ENCODE measurements at regions not wholly inside any gene's neighbourhood (a gene's known extent, or its start where the extent isn't known, plus 50 kb on each side); places are given as distances from the start of the nearest gene placed in this dataset.

DNA sequence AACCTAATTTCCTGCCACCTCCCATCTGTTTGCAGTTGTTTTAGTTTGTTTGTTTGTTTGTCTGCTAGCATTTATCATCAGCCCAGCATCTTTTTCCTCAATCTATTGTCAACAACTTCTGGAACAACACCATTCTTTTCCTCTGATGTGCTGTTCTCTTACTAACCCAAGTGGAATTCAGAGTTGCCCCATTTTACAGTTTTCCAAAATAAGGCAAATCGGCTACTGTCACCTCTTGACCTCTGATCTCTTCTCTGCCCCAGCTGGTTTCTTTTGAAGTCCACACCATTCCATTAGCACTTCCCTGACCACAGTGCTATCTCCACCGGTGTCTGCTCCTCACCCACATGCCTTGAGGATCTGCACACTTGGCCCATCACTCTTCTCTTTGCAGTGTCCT is 102.4 kb downstream of the EFNB2 start:
- no peak for DNase-seq

GRCh38 chr13:106432636-106433035 is 102.8 kb downstream of the EFNB2 start:
- DNase-seq = no peak

DNA sequence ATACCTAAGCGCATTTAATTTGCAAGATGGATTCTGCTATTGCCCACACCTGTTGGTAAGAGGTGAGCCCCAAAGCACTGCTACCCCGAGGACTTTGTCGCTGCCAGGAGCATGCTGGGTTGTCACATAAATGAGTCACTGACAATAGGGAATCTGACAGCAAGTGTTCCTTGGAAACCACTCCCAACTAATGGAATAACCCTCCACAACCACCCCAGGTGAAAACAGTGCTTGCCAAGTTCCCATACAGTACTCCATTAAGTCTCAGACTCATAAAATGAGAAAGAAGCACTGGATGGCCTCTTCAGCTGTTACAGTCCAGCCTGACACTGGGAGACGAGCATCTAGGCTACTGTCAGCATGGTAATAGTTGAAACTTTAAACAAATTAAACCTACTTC is 108.6 kb downstream of the EFNB2 start:
- no peak for DNase-seq

- DNase-seq = no peak
Measured at GRCh38 chr13:106425661-106426060, 109.8 kb downstream of the EFNB2 start.

DNA sequence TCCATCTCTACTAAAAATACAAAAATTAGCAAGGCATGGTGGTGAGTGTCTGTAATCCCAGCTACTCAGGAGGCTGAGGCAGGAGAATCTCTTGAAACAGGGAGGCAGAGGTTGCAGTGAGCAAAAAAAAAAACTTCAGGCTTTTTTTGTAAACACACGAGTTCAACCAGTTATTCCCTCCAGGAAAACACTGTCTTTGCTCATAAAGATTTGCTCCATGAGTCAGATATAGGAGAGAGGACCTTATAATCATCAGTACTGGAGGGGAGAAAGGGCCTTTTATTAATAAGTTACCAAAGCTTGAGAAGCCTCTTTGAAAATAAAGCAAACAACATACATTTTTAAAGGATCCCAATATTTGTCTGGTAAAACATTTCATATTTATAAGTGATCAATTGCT is 110.7 kb downstream of the EFNB2 start:
- no peak for DNase-seq

DNA sequence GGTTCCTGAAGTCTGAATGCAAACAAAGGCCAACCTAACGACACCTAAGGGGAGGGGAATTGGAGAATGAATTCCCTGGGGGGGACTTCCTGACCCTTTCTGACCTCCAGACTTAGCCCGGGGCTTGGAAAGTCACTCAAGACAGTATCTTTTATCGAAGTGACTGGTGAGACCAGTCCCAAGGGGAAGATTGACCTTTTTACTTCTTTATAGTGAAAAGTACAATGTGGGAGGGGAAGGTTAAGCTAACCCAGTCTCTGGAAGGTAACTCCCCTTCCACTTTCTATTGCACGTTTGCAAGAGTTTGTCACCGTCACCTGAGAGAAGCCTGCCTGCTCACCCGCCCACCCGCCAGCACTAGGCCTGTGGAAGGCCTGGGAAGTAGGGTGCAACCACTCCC is 111.9 kb downstream of the EFNB2 start:
- no peak for DNase-seq

DNA sequence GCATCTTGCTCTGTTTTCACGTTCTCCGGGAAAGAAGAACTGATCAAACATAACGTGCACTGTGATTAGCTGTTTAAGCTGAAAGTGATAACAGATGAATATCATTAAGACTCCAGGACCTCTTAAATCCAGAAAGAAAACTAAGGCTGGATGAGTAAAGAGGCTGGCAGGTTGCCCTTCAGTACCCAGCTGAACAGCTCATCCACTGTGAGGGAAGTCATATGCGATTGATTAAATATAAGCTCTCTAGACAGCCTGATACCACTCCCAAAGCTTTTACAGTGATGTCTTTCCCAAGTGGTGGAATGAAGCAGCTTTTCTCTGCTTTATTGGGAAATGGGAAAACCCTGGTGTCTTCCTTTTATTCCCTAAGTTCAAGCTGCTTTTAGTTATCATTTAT is 116.9 kb downstream of the EFNB2 start:
- no peak for DNase-seq

GRCh38 chr13:106417467-106418110 is 117.9 kb downstream of the EFNB2 start:
- no peak for DNase-seq

- DNase-seq = no peak
Measured at GRCh38 chr13:106416645-106417044, 118.8 kb downstream of the EFNB2 start.

GRCh38 chr13:106415971-106416370 is 119.5 kb downstream of the EFNB2 start:
- no peak for DNase-seq

- no peak for DNase-seq
Measured at GRCh38 chr13:106415442-106415841, 120.0 kb downstream of the EFNB2 start.

DNA sequence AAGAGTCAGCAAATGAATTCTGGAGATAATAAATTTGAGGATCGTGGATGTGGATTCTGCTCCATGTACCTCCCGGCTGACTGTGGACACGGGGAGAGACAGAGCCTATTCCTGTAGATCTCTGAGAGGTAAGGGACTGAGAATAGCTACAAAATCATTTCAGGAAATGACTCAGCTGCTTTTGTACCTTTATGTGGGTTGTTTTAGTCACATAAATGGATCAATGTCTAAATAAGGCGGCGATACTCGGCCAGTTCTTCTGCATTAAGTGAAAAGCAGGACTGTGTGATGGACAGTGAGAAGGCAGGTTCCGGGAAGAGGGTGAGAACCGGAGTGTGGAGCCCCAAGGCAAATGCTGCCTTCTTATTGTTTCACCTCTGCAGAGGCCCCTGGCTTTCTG is 128.1 kb downstream of the EFNB2 start:
- DNase-seq = no peak

DNA sequence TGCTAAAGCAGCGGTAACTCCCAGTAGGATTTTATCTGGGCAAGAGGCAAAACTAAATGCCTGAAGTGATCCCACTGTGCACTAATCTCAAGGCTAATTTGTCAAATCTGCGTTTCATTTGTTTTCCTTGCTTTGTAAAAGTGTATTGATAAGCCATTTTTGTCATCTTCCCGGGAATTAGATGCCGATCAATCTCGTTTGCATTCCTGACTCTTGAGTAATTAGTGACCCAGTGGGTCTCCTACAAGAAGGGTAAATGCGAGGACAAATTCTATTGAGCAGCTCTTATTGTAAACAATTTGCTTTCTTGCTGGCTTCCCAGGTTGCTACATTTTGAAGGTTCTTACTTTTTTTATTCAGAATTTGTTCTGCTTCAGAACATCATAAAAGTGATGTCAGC is 129.7 kb downstream of the EFNB2 start:
- no peak for DNase-seq

- no peak for DNase-seq
Measured at GRCh38 chr13:106403280-106403679, 132.2 kb downstream of the EFNB2 start.

DNA sequence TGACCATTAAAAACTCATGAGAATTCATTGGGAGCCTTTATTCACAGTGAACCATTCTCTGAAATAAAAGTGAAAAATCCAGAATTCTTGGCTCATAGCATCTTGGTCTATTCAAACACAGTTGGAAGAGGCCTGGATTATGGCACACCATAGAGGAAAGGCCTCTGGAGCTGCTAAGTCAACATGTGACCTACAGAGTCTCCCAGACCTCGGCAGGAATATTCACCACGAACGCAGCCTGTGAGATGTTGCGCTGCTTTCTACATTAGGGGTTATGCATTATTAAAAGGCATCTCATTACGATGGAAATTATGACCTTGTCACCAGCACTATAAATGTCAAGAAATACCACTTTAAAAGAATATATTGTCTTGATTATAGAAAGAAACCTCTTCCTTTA is 132.6 kb downstream of the EFNB2 start:
- DNase-seq = no peak

DNA sequence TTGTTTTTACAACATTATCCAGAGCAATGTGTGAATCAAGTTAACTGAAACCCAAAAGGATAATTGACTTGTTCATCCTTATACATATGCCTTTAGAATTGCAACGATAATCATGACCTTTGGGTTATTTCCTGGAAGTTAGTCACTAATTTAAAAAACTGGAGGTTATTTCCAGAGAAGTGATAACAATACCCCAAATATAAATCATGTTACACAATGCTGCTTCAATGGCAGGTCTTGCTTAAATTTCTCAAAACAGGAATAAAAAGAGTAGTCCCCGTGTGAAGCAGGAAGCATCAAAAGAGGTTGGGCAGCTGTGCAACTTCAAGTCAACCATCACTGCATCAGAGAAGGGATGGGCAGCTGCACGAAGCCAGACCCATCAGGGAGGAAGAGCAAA is 134.4 kb downstream of the EFNB2 start:
- DNase-seq = no peak

- no peak for DNase-seq
Measured at GRCh38 chr13:106400289-106400688, 135.2 kb downstream of the EFNB2 start.

GRCh38 chr13:106398289-106398688 is 137.2 kb downstream of the EFNB2 start:
- DNase-seq = no peak

DNA sequence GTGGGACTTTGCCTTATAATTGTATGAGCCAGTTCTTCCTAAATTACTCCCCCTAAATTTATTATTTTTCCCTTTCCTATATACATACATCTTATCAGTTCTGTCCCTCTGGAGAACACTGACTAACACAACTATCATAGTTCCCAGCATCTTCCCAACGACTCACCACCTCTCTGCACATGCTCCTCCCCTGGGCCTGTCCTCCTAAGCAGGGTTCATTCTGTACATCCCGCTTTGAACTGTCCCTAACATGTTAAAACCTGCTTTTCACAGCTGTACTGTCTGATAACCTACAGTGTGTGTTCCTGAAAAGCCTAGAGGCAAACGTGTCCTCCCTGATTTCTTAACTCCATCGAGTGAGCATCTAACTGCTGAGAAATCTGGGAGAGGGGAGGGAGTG is 141.7 kb downstream of the EFNB2 start:
- DNase-seq = no peak

DNA sequence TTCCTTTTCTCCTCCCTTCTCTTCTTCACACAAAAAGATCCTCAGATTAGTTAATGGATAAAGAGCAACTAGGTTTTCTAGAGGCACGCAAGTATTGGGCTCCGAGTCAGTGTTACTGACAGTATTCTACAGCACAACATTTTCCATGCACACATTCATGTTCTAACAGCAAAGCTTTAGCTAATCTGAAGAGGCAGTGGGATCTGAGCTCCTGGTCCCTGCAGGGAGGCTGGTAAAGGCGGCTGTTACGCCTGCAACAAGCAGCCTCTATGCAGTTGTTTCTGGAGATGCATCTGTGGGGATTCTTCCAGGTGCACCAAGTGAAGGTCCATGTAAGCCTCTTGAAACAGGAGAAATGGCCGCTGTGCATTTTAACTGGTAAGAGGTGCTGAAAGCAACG is 143.8 kb downstream of the EFNB2 start:
- no peak for DNase-seq

GRCh38 chr13:106391271-106391670 is 144.2 kb downstream of the EFNB2 start:
- no peak for DNase-seq

DNA sequence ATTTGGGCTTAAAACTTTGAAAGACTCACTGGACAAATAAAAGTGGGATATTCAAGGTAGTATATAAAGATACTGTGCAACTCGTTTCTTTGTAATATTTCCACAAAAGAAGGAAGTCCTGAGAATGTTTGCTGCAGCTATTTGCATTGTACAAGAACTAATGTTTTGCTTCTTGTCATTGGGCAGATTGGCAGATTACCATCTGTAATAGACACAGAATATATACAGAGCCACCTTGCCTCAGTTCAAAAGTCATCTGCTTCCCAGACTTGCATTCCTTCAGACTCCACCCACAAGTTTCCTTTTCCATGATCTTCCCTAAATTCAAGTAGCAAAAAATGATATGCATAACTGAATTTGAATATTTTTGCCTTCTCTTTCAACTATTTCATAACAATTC is 145.1 kb downstream of the EFNB2 start:
- no peak for DNase-seq

- no peak for DNase-seq
Measured at GRCh38 chr13:106385654-106386053, 149.8 kb downstream of the EFNB2 start.

DNA sequence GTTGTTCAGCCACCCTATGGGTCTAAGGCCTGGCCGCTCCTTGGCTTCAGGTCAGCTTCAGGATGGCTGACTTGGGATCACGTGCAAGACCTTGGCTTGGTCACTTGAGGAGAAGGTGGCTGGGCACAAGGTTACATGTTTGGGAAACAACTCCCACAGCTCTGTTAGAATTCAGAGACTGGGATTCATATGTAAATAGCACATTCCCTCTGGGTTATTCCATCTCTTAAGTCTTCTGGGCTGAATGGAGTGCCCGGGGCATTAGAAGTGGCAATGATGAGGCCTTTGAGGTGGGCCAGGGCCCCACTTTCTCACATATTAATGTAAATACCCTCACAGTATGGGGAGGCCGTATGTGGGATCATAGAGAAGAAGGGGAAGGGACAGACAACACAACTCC is 150.9 kb downstream of the EFNB2 start:
- DNase-seq = no peak

DNA sequence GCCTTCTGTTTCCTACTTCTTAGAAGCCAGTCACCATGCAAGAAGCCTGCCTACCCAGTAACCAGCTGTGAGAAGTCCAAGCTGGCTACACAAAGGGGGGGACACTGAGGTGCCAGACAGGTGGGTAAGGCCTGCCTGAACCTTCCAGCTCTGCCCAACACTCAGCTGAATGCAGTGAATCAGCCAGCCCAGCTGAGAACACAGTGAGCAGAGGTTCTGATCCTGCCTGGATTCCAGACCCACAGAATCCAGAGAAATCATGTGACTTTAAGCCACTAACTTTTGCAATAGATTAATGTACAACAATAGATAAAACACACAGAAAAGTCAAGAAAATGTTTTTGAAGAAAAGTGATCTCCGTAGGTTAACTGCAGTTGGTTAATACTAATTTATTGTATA is 151.7 kb downstream of the EFNB2 start:
- no peak for DNase-seq

GRCh38 chr13:106382534-106382933 is 152.9 kb downstream of the EFNB2 start:
- no peak for DNase-seq

Data from NCI-H446 treated with DMSO at 0.1 percent for 48 hours (cell line).